Neutrophil (primary cell): ENCODE measurements at regions not wholly inside any gene's neighbourhood (a gene's known extent, or its start where the extent isn't known, plus 50 kb on each side); places are given as distances from the start of the nearest gene placed in this dataset.

Experiments
- H3K27ac ChIP-seq: fragments of 200-600 bp; sonication (generic); 2 replicates; pipeline ENCODE4 v1.5.1; 2016; ENCODE audit warnings: mild to moderate bottlenecking, moderate library complexity
- H3K27me3 ChIP-seq: fragments of 200-600 bp; sonication (generic); 2 replicates; pipeline ENCODE4 v1.6.0; 2016; ENCODE audit warnings: mild to moderate bottlenecking
- H3K36me3 ChIP-seq: fragments of 200-600 bp; sonication (generic); 2 replicates; pipeline ENCODE4 v1.5.1; 2017
- H3K4me1 ChIP-seq, 2 experiments: fragments of 200-600 bp in 1 of 2; sonication (generic) in 1 of 2; 1 replicate in 1 of 2; 2 replicates in 1 of 2; pipeline versions ENCODE4 v1.5.1 to v1.6.1; 2013 to 2016; ENCODE audit warnings: low read depth in 1 of 2, low read length in 1 of 2, mild to moderate bottlenecking in 1 of 2, moderate library complexity in 1 of 2; ENCODE audit not compliant: control insufficient read depth in 1 of 2, insufficient read depth in 1 of 2
- H3K4me3 ChIP-seq, 2 experiments: fragments of 200-600 bp in 1 of 2; sonication (generic) in 1 of 2; 1 replicate in 1 of 2; 2 replicates in 1 of 2; pipeline ENCODE4 v1.5.1; 2013 to 2016; ENCODE audit warnings: low read depth in 1 of 2, low read length in 1 of 2, mild to moderate bottlenecking in 1 of 2, moderate library complexity in 1 of 2
- H3K9me3 ChIP-seq: fragments of 200-600 bp; sonication (generic); 2 replicates; pipeline ENCODE4 v1.5.1; 2016
- CTCF ChIP-seq: fragments of 200-600 bp; sonication (generic); IDR thresholded peaks from 2 replicates; pipeline ENCODE4 v1.5.1; 2016; ENCODE audit warnings: antibody characterized with exemption

- H3K27me3 ChIP-seq, result no peaks in the 10 kb centered on the region
- no peaks in the 10 kb centered on the region for H3K9me3 ChIP-seq
- H3K4me1 ChIP-seq, result no peaks in the 10 kb centered on the region
- H3K36me3 ChIP-seq, result no peaks in the 10 kb centered on the region
- H3K27ac ChIP-seq, result no peak overlapping the region
- no peak overlapping the region for H3K4me3 ChIP-seq
- TF ChIP-seq CTCF, result no peak
These were observed 131.6 kb upstream of the TMEM72 start for GRCh38 chr10:44779511-44779910.

- Histone ChIP-seq H3K36me3 (no peaks in the 10 kb centered on the region), H3K9me3 (no peaks in the 10 kb centered on the region), H3K4me1 (no peaks in the 10 kb centered on the region), H3K27ac (no peak overlapping the region), H3K4me3 (no peak overlapping the region), H3K27me3 (no peaks in the 10 kb centered on the region)
- TF ChIP-seq CTCF, result no peak
These were observed 130.7 kb upstream of the TMEM72 start for GRCh38 chr10:44780426-44780825.

GRCh38 chr10:44781131-44781530 lies 130.0 kb upstream of the TMEM72 start:
- TF ChIP-seq CTCF, result no peak
- H3K36me3 ChIP-seq, result no peaks in the 10 kb centered on the region
- H3K9me3 ChIP-seq, result no peaks in the 10 kb centered on the region
- no peak overlapping the region for H3K4me3 ChIP-seq
- no peaks in the 10 kb centered on the region for H3K27me3 ChIP-seq
- no peak overlapping the region for H3K27ac ChIP-seq
- no peaks in the 10 kb centered on the region for H3K4me1 ChIP-seq

GRCh38 chr10:44786286-44786850 lies 124.8 kb upstream of the TMEM72 start:
- H3K27ac ChIP-seq, result no peak overlapping the region

GRCh38 chr10:44787480-44788075 lies 123.6 kb upstream of the TMEM72 start:
- Histone ChIP-seq H3K9me3 (no peaks in the 10 kb centered on the region), H3K4me3 (no peak overlapping the region), H3K27ac (no peak overlapping the region), H3K4me1 (no peaks in the 10 kb centered on the region), H3K36me3 (no peaks in the 10 kb centered on the region), H3K27me3 (no peaks in the 10 kb centered on the region)
- no peak for TF ChIP-seq CTCF

More at GRCh38 chr10:44786286-44786850, 124.8 kb upstream of the TMEM72 start:
- Histone ChIP-seq H3K36me3 (no peaks in the 10 kb centered on the region), H3K4me3 (no peak overlapping the region), H3K9me3 (no peaks in the 10 kb centered on the region), H3K4me1 (no peaks in the 10 kb centered on the region), H3K27me3 (no peaks in the 10 kb centered on the region)
- TF ChIP-seq CTCF, result no peak
